Liver (tissue), 8 donors: ENCODE measurements at regions not wholly inside any gene's neighbourhood (a gene's known extent, or its start where the extent isn't known, plus 50 kb on each side); places are given as distances from the start of the nearest gene placed in this dataset.

Source experiments
- DNase-seq: peaks from one replicate; pipeline ENCODE4 v3.0.0-alpha.2; 2017; ENCODE audit warnings: low spot score
- H3K27ac ChIP-seq, 2 donors: one replicate each; pipeline ENCODE4 v1.7.0; 2013; ENCODE audit warnings: inconsistent platforms in 2 of 2, low read length in 2 of 2, control low read depth in 1 of 2, low read depth in 1 of 2, mild to moderate bottlenecking in 1 of 2
- H3K27me3 ChIP-seq, 4 donors: one replicate each; pipeline versions ENCODE4 v1.6.1 to v1.7.0; 2013; ENCODE audit warnings: low read length in 3 of 4, inconsistent platforms in 1 of 4, mild to moderate bottlenecking in 1 of 4, moderate library complexity in 1 of 4; ENCODE audit not compliant: control insufficient read depth in 4 of 4, insufficient read depth in 4 of 4
- H3K36me3 ChIP-seq, 4 donors: one replicate each; pipeline versions ENCODE4 v1.6.1 to v1.7.0; 2013; ENCODE audit warnings: low read length in 3 of 4, mild to moderate bottlenecking in 3 of 4, low read depth in 1 of 4, moderate library complexity in 1 of 4; ENCODE audit not compliant: control insufficient read depth in 4 of 4, insufficient read depth in 3 of 4
- H3K4me1 ChIP-seq, 4 donors: one replicate each; pipeline versions ENCODE4 v1.6.1 to v1.7.0; 2013; ENCODE audit warnings: low read length in 3 of 4, mild to moderate bottlenecking in 3 of 4, moderate library complexity in 1 of 4; ENCODE audit not compliant: control insufficient read depth in 4 of 4, insufficient read depth in 4 of 4
- H3K4me3 ChIP-seq, 3 donors: one replicate each; pipeline versions ENCODE4 v1.6.1 to v1.7.0; 2013; ENCODE audit warnings: low read length in 3 of 3, control low read depth in 1 of 3, low read depth in 1 of 3, mild to moderate bottlenecking in 1 of 3
- H3K9ac ChIP-seq, 2 donors: one replicate each; pipeline ENCODE4 v1.7.0; 2013; ENCODE audit warnings: low read length in 2 of 2, mild to moderate bottlenecking in 2 of 2, moderate library complexity in 2 of 2, control low read depth in 1 of 2, low read depth in 1 of 2
- H3K9me3 ChIP-seq, 4 donors: one replicate each; pipeline versions ENCODE4 v1.6.1 to v1.7.0; 2013; ENCODE audit warnings: low read length in 3 of 4; ENCODE audit not compliant: control insufficient read depth in 4 of 4
- EGR1 ChIP-seq, 2 donors: IDR thresholded peaks; 2 replicates each; pipeline ENCODE4 v1.6.1; 2016 to 2018; ENCODE audit warnings: antibody characterized with exemption in 2 of 2, low read depth in 2 of 2
- FOXA1 ChIP-seq: IDR thresholded peaks from 2 replicates; pipeline ENCODE4 v1.6.1; 2016; ENCODE audit warnings: antibody characterized with exemption
- FOXA2 ChIP-seq: IDR thresholded peaks from 2 replicates; pipeline ENCODE4 v1.6.1; 2016; ENCODE audit warnings: antibody characterized with exemption
- GABPA ChIP-seq, 2 donors: IDR thresholded peaks in 1 of 2; conservative IDR thresholded peaks in 1 of 2; 2 replicates each; pipeline ENCODE4 v1.6.1; 2016; ENCODE audit warnings: antibody characterized with exemption in 2 of 2, mild to moderate bottlenecking in 1 of 2, moderate library complexity in 1 of 2
- HNF4A ChIP-seq, 2 donors: conservative IDR thresholded peaks; 2 replicates each; pipeline ENCODE4 v1.6.1; 2016; ENCODE audit warnings: antibody characterized with exemption in 2 of 2, mild to moderate bottlenecking in 2 of 2
- HNF4G ChIP-seq: IDR thresholded peaks from 2 replicates; pipeline ENCODE4 v1.6.1; 2016; ENCODE audit warnings: antibody characterized with exemption
- JUND ChIP-seq, 2 donors: IDR thresholded peaks; 2 replicates each; pipeline ENCODE4 v1.6.1; 2016; ENCODE audit warnings: antibody characterized with exemption in 2 of 2
- NR2F2 ChIP-seq: IDR thresholded peaks from 2 replicates; pipeline ENCODE4 v1.6.1; 2016; ENCODE audit warnings: antibody characterized with exemption
- RXRA ChIP-seq, 2 donors: IDR thresholded peaks; 2 replicates each; pipeline ENCODE4 v1.6.1; 2017 to 2018; ENCODE audit warnings: antibody characterized with exemption in 2 of 2, mild to moderate bottlenecking in 1 of 2
- SP1 ChIP-seq: IDR thresholded peaks from 2 replicates; pipeline ENCODE4 v1.6.1; 2018; ENCODE audit warnings: antibody characterized with exemption, mild to moderate bottlenecking
- TAF1 ChIP-seq: conservative IDR thresholded peaks from 2 replicates; pipeline ENCODE4 v1.6.1; 2016; ENCODE audit warnings: antibody characterized with exemption, mild to moderate bottlenecking
- WGBS: extraction: QIAGEN DNeasy Blood & Tissue Kit; methylation state at CpG from one replicate; pipeline ENCODE4 v1.1.7; 2013; 5-methylcytosine and 5-hydroxymethylcytosine counted together
- TF ChIP-seq, protein P1 (sequence below): IDR thresholded peaks from 2 replicates; pipeline ENCODE4 v1.6.1; 2016; ENCODE audit warnings: antibody characterized with exemption
- TF ChIP-seq, protein P2 (sequence below): IDR thresholded peaks from 2 replicates; pipeline ENCODE4 v1.6.1; 2016; ENCODE audit warnings: antibody characterized with exemption, mild to moderate bottlenecking
- TF ChIP-seq, protein P3 (sequence below): fragments of 150-350 bp; IDR thresholded peaks from 2 replicates; pipeline ENCODE4 v1.5.1; 2017; ENCODE audit warnings: improper control_type of control experiment, low read depth, low read length; ENCODE audit not compliant: missing input control
- TF ChIP-seq, protein P4 (sequence below): IDR thresholded peaks from 2 replicates; pipeline ENCODE4 v1.6.1; 2016; ENCODE audit warnings: antibody characterized with exemption
- TF ChIP-seq, protein P5 (sequence below): IDR thresholded peaks from 2 replicates; pipeline ENCODE4 v1.6.1; 2016; ENCODE audit warnings: antibody characterized with exemption
- donor health status: healthy.
- donor health status: healthy.
- donor health status: healthy.
- donor health status: healthy.
- donor health status: healthy.

DNA sequence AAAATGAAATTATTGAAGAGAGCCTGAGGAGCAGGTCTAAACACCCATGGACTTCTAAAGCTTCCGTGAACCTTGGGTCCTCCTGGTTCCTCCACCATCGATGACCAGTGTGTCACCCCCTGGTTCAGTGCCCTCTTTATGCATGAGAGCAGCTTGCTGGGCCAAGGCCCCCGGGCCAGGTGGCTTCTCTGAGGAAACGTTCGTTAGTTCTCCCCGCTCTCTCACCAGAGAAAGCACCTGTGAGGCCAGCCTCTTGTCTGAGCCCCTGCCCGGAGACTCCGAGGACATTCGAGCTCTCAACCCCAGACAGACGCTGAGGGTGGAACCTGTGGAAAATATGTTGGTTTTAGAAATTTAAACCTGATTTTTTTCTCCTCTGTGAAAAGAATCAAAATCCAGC lies 92.4 kb downstream of the GLI2 start (continued):
- TF ChIP-seq, protein P1, sequence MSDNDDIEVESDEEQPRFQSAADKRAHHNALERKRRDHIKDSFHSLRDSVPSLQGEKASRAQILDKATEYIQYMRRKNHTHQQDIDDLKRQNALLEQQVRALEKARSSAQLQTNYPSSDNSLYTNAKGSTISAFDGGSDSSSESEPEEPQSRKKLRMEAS = no peak

DNA sequence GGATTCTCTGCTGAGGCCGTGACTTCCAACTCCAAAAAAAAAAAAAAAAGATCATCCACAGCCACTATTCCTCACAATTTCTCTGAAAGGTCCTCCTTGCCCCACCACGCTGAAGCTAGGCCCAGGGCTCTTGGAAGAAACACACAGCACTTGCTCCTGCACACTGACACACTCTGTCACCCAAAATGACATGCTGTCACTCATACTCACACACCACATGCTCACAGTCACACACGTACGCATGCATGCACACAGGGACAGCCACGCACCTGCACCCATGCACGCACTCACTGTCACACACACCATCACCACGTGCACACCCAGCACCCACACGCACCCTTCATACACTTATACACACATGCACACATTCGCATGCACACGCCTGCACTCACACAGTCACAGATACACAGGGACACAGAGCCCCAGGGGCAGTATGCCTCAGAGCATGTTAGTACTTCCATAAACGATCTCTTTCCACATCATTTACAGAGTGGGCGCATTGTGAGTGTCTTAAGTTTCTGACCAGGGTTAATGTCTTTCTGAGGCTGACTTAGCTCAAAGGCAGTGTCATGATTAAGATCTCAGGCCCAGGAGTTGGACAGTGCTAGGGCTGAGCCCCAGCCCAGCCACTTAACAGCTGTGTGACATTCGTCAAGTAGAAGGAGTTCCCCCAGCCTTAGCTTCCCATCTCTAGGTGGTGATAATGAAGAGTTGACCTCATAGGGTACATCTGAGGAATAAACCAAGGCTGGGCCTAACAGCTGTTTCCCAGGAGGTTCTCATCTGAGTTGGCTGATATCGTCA lies 93.4 kb downstream of the GLI2 start:
- Histone ChIP-seq H3K36me3 (no peaks in the 10 kb centered on the region), H3K9me3 (no peaks in the 10 kb centered on the region), H3K9ac (no peak overlapping the region), H3K27ac (no peak overlapping the region), H3K4me1 (no peaks in the 10 kb centered on the region), H3K27me3 (no peaks in the 10 kb centered on the region), H3K4me3 (no peak overlapping the region)
- no peak for DNase-seq
- no peak for TF ChIP-seq RXRA (IDR thresholded peaks at IDR 0.05)
- no peak for TF ChIP-seq EGR1 (IDR thresholded peaks at IDR 0.05; ENCODE audit: low read depth in 2 of 2)
- TF ChIP-seq, protein P2, sequence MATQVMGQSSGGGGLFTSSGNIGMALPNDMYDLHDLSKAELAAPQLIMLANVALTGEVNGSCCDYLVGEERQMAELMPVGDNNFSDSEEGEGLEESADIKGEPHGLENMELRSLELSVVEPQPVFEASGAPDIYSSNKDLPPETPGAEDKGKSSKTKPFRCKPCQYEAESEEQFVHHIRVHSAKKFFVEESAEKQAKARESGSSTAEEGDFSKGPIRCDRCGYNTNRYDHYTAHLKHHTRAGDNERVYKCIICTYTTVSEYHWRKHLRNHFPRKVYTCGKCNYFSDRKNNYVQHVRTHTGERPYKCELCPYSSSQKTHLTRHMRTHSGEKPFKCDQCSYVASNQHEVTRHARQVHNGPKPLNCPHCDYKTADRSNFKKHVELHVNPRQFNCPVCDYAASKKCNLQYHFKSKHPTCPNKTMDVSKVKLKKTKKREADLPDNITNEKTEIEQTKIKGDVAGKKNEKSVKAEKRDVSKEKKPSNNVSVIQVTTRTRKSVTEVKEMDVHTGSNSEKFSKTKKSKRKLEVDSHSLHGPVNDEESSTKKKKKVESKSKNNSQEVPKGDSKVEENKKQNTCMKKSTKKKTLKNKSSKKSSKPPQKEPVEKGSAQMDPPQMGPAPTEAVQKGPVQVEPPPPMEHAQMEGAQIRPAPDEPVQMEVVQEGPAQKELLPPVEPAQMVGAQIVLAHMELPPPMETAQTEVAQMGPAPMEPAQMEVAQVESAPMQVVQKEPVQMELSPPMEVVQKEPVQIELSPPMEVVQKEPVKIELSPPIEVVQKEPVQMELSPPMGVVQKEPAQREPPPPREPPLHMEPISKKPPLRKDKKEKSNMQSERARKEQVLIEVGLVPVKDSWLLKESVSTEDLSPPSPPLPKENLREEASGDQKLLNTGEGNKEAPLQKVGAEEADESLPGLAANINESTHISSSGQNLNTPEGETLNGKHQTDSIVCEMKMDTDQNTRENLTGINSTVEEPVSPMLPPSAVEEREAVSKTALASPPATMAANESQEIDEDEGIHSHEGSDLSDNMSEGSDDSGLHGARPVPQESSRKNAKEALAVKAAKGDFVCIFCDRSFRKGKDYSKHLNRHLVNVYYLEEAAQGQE = no peak
- TF ChIP-seq FOXA1 = no peak
- no peak for TF ChIP-seq HNF4G
- no peak for TF ChIP-seq HNF4A (conservative IDR thresholded peaks at IDR 0.05)
- TF ChIP-seq NR2F2 = no peak
- TF ChIP-seq FOXA2 = no peak
- TF ChIP-seq, protein P3, sequence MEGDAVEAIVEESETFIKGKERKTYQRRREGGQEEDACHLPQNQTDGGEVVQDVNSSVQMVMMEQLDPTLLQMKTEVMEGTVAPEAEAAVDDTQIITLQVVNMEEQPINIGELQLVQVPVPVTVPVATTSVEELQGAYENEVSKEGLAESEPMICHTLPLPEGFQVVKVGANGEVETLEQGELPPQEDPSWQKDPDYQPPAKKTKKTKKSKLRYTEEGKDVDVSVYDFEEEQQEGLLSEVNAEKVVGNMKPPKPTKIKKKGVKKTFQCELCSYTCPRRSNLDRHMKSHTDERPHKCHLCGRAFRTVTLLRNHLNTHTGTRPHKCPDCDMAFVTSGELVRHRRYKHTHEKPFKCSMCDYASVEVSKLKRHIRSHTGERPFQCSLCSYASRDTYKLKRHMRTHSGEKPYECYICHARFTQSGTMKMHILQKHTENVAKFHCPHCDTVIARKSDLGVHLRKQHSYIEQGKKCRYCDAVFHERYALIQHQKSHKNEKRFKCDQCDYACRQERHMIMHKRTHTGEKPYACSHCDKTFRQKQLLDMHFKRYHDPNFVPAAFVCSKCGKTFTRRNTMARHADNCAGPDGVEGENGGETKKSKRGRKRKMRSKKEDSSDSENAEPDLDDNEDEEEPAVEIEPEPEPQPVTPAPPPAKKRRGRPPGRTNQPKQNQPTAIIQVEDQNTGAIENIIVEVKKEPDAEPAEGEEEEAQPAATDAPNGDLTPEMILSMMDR = no peak
- TF ChIP-seq, protein P4, sequence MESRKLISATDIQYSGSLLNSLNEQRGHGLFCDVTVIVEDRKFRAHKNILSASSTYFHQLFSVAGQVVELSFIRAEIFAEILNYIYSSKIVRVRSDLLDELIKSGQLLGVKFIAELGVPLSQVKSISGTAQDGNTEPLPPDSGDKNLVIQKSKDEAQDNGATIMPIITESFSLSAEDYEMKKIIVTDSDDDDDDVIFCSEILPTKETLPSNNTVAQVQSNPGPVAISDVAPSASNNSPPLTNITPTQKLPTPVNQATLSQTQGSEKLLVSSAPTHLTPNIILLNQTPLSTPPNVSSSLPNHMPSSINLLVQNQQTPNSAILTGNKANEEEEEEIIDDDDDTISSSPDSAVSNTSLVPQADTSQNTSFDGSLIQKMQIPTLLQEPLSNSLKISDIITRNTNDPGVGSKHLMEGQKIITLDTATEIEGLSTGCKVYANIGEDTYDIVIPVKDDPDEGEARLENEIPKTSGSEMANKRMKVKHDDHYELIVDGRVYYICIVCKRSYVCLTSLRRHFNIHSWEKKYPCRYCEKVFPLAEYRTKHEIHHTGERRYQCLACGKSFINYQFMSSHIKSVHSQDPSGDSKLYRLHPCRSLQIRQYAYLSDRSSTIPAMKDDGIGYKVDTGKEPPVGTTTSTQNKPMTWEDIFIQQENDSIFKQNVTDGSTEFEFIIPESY = no peak
- no peak for TF ChIP-seq TAF1
- no peak for TF ChIP-seq JUND (IDR thresholded peaks at IDR 0.05)
- no peak for TF ChIP-seq SP1
- TF ChIP-seq, protein P5, sequence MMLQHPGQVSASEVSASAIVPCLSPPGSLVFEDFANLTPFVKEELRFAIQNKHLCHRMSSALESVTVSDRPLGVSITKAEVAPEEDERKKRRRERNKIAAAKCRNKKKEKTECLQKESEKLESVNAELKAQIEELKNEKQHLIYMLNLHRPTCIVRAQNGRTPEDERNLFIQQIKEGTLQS = no peak
- no peak for TF ChIP-seq GABPA (IDR thresholded peaks at IDR 0.05 in 1 of 2, conservative IDR thresholded peaks at IDR 0.05 in 1 of 2)
- 89% methylated on average over 14 of the region's 14 CpGs for WGBS
